ENCODE measurements at regions not wholly inside any gene's neighbourhood (a gene's known extent, or its start where the extent isn't known, plus 50 kb on each side); places are given as distances from the start of the nearest gene placed in this dataset.
"Not testable (repeated sequence)": the region's sequence is repeated elsewhere in the genome, so short reads cannot be mapped to it uniquely, and the experiment has no call there.

DNA sequence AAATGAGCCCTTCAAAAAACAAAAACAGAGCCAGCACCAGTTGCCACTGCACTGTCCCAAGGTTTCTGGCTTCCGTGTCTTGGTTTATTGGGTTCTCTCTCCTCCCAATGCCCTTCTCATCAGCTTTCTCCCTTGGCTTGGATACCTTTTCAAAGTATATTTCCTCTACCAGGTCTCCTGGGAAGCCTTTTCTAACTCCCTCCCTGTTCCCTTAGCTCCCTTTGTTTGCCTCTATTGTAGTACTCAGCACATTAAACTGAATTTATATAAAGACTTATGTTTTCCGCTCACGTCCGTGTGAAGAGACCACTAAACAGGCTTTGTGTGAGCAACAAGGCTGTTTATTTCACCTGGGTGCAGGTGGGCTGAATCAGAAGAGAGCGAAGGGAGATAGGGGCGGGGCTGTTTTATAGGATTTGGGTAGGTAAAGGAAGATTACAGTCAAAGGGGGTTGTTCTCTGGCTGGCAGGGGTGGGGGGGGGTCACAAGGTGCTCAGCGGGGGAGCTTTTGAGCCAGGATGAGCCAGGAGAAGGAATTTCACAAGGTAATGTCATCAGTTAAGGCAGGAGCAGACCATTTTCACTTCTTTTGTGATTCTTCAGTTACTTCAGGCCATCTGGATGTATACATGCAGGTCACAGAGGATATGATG is 89.7 kb upstream of the DNAH14 start:
- DNase-seq; intact Hi-C loops (cut with micrococcal nuclease); ATAC-seq: not testable (repeated sequence)

DNA sequence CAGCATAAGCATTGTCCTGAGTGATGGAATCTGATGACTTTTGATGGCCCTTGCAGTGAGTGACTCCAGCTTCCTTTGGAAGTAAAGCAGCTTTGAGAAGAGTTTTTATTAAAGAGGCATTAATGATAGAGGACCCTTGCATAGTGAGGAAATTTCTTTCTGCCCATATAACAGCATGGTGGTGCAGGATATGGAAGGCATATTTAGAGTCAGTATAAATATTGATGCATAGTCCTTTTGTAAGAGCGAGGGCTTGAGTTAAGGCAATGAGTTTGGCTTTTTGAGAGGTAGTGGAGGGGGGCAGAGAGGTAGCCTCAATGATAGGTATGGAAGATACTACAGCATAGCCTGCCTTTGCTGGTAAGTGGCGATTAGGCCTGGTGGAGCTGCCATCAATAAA is 87.7 kb upstream of the DNAH14 start:
- ATAC-seq; intact Hi-C loops (cut with micrococcal nuclease); DNase-seq: not testable (repeated sequence)

DNA sequence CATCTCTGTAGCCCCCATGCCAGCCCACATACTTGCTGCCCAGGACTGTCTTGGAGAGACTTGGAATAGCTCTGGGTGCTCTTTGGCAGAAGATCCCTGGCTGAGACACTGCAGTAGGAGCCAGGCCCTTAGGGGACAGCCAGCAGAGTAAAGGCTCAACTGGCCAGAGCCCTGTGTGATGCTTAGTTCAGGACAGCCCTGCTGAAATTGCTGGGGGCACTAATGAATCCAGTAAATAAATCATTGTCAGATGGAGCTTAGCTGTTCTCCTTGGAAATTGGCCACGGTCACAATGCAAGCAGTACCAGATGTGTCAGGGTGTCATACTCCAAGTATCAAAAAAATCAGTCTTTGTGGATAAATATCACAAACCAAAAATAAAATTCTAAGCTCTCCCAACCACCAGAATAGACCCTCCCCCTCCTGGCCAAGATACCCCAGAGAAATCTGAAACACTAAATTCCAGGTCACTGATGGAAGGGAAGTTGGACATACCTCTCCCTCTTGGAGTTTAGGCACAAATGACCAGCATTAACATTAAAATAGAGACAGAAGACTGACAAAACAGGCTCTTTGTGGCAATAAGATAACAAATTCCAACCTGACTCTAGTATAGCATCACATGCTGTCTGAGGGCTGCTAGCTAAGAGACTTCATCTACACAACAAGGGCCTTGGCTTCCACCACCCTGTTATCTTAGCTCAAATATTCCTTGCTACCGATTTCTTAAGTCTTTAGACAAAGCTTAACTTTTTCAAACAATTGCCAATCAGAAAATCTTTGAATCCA is 83.2 kb upstream of the DNAH14 start:
- intact Hi-C loops (cut with micrococcal nuclease) = no loop called here
- DNase-seq = no peak

DNA sequence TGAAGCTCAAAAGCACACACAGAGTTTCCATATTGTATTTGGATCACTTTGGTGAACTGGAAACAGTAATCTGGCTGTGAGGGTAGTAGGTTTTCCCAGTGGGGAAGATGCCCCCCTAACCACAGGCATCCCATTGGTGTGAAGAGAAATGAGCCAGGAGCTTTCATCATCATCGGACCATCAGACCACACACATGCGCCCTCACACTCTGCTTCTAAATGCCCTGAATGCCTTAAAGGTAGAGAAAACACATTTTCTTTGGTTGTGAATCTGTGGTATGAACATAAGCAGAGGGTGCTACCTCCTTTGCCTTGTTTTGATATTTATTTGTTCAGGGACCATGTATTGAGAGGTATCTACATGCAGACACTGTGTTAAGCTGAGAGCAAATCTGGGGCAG is 79.0 kb upstream of the DNAH14 start:
- intact Hi-C loops (cut with micrococcal nuclease) = loop anchor here (5.0 to 10.0 kb wide), 2 partner anchors 206 to 333 kb away; no protein-coding TSS in a partner anchor
- ATAC-seq = no peak
- DNase-seq = no peak

More for the DNA sequence above, 83.2 kb upstream of the DNAH14 start:
- ATAC-seq = no peak

DNA sequence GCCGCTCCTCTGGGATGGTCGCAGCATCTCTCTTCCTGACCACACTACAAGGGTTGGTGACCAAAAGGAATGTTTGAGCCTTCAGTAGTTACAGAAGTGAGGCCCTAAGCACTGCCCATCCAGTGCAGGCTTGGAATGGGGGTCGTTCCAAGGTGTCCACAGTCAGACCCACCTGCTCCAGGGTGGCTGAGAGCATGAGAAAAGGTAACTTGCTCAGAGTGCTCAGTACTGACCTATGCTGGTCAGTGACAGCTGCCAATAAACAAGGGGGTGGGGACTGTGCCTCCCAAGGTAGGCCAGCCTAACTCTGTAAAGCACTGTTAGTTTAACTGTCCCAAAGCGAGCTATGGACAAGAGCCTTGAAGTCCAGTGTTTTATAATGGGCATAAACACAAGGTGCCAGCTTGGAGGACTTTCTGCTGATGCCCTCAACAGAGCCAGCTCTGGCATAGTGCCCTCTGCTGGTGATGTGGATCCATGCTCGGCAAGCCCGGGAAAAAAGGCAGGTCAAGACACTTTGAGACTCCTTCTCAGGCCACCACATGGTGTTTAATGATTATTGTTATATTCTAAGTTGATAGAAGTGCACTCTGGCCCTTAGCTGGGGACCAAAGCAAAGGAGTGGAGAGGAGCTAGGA is 78.1 kb upstream of the DNAH14 start:
- peak; percentile 57 for DNase-seq
- intact Hi-C loops (cut with micrococcal nuclease) = loop anchor here (5.0 to 10.0 kb wide), 2 partner anchors 207 to 334 kb away; no protein-coding TSS in a partner anchor
- peak; percentile 63 for ATAC-seq

DNA sequence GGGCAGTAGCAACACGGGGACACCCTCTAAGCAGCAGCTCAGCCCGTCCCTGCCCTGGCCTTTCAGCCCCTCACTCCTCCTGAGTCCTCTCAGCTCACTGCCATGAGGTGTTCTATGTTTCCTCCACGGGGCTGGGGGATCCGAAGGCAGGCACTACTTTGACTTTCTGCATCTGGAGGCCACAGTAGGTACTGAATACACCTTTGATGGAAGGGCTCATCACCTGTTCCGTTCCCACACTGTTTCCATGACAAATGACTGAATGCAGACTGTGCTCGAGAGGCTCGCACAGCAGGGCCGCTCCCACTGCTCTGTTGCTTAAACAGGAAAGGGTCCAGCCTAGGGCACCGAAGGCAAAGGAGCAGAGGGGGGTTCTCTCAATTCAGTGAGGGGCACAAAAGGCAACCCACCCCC is 77.6 kb upstream of the DNAH14 start:
- intact Hi-C loops (cut with micrococcal nuclease) = loop anchor here (5.0 to 10.0 kb wide), 2 partner anchors 207 to 335 kb away; no protein-coding TSS in a partner anchor
- peak; percentile 26 for ATAC-seq
- no peak for DNase-seq

DNA sequence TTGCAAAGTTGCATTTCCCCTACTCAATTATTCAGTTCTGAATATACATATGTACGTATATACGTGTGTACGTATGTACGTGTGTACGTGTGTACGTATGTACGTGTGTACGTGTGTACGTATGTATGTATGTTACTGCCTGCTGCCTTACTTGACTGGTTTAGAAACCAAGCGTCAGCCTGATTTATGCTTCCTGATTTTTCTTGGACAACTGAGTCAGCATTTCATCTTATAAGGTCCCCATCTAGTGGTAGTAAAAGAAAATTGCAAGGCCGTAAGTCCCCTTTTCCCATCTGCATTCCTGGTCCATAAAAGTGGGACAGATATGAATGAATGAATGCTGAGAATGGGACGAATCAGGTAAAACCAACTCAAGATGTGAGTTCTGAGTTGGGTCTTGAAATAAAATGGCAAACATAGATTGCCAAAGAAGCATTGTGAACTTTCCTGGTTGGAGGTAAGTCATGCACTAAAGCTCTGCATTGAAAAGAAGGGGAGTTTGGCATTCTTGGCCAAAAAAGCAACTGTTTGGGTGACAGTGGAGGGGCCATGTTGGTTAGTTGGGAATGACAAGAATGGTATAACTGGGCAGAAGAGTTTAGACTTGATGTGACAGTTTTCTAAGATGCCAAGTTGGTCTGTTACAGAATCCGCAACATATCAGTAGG is 76.4 kb upstream of the DNAH14 start:
- DNase-seq = no peak
- intact Hi-C loops (cut with micrococcal nuclease) = loop anchor here (5.0 to 10.0 kb wide), 2 partner anchors 208 to 336 kb away; no protein-coding TSS in a partner anchor
- no peak for ATAC-seq

DNA sequence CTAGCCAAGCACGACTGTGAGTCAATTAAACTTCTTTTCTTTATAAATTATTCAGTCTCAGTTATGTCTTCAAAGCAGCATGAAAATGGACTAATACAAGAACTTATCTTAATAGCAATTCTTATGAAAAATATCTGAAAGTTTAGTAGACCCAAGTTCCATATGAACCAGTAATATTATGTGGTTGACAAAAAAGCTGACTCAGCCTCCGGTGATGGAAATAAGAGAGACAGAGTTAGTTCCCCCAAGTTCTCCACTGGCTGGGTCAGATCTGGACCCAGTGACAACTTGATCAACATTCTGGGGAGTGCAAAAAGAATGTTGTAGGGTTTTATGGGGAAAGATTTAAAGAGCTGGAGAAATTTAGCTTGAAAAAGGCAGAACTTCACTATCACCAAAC is 72.5 kb upstream of the DNAH14 start:
- DNase-seq = no peak
- intact Hi-C loops (cut with micrococcal nuclease) = loop anchor here (10.0 kb wide), 1 partner anchor 212 kb away; no protein-coding TSS in a partner anchor
- ATAC-seq = no peak

DNA sequence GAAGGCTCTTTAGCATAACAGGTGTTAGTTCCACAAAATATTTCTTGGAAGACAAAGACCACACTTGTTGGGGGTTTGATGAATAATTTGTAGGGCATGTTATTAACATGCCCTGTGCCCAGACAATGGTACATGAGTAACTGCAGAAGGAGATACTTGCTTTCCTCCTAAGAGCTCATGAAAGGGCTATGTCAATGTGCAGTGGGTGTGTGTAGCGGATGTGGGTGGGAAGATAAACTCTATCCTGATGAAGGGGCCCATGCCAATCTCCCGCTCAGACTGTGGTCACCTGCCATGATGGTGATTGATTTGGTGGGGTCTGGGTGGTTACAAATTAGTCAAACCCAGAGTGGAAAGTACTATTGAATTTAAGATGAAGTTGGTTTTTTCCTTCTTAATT is 69.8 kb upstream of the DNAH14 start:
- intact Hi-C loops (cut with micrococcal nuclease) = loop anchor here (10.0 kb wide), 1 partner anchor 215 kb away; no protein-coding TSS in a partner anchor
- no peak for ATAC-seq

DNA sequence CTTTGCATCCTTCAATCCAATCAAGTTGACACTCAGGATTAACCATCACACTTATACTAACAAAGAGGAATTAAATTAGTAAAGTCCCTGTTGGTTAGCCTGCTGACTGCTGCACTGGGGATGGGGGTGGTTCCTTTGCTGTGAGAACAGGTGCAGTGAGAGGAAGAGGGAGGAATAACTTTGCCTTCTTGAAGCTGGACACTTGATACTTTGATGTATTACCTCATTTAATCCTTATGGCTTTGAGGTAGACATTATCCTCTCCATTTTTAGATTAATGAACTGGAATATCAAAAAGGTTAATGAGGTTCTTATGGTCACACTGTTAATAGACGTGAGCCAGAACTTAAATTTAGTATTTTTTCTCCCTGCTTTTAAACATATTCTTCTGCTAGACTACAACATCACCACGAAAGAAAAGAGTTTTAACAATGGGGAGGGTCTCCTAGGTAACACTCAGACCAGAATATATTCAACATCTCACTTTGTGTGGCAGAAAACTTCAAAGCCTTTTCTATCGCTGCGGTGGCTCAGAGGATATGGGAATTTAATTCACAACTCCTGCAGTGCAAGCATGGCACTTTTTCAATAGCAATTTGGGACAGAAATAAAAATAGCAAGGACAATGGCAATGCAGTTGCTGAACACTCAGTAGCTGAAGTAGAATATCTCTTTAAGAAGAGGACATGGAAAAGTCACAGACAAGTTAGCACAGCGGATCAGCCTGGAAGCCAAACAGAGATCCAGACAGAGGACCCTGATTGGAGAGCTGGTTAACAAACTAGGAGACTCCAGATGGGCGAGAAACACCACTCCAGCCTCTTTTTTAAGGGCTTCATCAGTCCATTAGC is 68.8 kb upstream of the DNAH14 start:
- intact Hi-C loops (cut with micrococcal nuclease) = no loop called here
- DNase-seq (no peak), ATAC-seq (no peak)

More for the DNA sequence above, 69.8 kb upstream of the DNAH14 start:
- DNase-seq = no peak

DNA sequence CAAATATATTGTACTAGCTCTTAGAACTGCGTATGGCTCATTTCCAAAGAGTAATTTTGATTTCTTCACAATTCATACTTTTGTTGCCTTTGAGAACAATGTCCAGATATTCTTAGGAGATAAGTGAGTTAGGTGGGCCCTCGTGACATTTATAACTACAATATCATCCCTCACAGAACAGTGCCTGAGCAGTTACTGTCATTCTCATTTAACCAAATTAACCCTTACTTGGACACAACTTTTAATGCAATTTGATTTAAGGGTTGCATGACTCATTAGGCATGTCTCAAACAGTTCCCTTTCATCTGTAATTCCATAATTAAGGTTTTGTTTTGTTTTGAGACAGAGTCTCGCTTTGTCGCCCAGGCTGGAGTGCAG is 68.1 kb upstream of the DNAH14 start:
- intact Hi-C loops (cut with micrococcal nuclease) = no loop called here
- no peak for DNase-seq
- no peak for ATAC-seq

DNA sequence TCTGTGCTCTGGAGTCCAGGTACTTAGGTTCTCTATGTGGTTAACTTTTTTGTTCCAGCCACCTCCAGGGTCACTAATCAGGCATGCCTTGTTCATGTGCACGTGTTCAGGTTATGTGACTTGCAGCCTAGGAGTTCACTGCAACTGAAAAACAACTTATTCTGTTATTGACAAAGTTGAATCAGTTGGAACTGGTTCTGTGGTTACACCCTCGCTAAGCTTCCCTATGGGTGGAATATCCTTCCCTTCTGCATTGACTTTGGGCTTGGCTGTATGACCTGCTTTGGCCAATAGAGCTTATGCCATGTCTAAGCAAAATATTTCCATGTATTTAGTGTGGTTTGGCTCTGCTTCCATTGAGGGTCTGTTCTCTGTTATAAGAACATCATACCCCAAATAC is 66.0 kb upstream of the DNAH14 start:
- ATAC-seq (no peak), DNase-seq (no peak)
- intact Hi-C loops (cut with micrococcal nuclease) = no loop called here

DNA sequence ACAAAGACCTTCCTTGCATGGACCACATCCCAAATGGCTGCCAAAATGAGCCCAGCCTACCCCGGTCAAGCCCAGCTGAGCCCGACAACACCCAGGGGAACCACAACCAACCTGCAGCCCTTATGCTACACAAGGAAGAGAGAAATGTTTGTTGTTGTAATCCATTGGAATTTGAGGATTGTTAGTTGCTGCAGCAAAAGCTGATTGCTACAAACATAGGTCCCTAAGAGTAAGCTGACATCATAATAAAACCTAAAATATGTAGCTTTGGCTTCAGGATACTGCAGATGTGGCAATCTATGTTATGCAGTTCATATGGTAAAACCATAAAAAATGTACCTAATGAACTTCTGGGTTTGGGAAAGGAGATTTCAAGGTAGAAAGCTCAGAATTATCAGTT is 65.5 kb upstream of the DNAH14 start:
- intact Hi-C loops (cut with micrococcal nuclease) = no loop called here
- DNase-seq (no peak), ATAC-seq (no peak)

DNA sequence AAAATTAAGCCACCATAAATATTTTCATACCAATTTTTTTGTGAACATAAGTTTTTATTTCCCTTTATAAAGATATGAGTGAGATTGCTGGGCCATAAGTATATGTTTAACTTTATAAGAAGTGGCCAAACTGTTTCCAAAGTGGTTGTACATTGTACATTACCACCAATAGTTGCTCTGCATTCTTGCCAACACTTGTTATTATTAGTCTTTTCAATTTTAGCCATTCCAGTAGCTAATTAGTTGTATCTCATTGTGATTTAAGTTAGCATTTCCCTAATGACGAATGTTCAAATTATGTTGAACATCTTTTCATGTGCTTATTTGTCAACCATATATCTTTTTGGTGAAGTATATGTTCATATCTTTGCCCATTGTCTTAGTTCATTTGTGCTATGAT is 64.0 kb upstream of the DNAH14 start:
- DNase-seq = no peak
- ATAC-seq = no peak
- intact Hi-C loops (cut with micrococcal nuclease) = no loop called here

DNA sequence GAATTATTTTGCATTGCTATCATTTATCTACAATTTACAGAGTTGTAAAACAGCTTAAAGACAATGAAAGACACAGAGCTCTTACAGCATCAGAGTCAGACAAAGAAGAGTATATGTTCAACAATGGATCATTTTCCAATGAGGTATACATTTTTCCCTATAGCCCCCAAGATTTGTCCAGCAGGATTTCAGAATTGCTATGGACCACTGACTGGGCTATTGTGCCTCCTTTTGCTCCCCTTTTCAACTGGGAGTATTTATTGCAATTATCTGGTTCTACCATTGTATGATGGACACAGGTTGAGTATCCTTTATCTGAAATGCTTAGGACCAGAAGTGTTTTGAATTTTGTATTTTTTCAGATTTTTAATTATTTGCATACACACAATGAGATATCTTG is 62.5 kb upstream of the DNAH14 start:
- DNase-seq = no peak
- ATAC-seq = no peak
- intact Hi-C loops (cut with micrococcal nuclease) = no loop called here

DNA sequence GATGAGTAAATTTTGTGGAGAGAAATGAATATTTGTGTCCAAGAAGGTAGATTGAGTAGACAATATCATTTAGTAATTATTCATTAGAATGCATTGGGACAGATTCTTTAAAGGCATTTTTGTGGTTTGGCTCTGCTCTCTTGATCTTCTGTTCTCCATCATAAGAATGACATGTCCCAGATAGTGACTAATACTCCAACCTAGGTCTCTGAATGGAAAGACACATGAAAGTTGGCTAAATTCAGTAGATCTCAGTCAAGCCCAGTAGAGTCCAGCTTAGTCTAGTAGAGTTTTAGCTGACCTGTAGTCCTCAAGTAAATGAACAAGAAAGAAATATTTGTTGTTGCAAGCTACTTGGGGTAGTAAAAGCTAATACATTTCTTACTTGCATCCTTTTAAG is 61.8 kb upstream of the DNAH14 start:
- intact Hi-C loops (cut with micrococcal nuclease) = no loop called here
- ATAC-seq = no peak

DNA sequence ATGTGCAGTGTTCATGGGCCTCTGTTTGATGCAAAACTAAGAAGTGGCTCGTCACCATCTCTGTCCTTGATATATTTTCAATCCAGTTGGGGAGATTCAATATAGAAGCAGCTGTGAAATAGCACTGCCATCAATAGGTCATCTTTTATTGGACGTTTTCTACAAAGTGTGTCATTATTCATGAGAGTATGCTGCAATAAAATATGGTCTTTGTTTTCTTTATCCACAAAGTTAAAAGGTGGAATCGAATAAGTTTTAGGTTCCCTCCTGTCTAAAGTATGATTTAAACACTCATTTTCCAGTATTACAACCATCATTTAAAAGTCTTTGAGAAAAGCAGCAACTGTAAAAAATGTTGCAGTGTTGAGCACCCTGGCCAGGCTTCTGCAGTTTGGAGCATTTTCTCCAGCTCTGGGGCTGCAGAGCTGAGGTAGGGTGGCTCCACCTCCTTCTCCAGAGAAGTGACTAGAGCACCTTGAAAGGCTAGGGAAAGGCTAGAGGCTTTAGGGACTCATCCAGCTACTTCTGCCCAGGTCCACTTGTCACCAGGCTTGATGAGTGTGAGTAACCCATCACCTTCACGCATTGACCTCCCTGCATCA is 56.5 kb upstream of the DNAH14 start:
- intact Hi-C loops (cut with micrococcal nuclease) = no loop called here
- ATAC-seq (no peak), DNase-seq (no peak)

More for the DNA sequence above, 61.8 kb upstream of the DNAH14 start:
- no peak for DNase-seq

All from left ventricle myocardium superior (tissue), 1 donor.